Left lung (tissue), 4 donors: ENCODE measurements at regions not wholly inside any gene's neighbourhood (a gene's known extent, or its start where the extent isn't known, plus 50 kb on each side); places are given as distances from the start of the nearest gene placed in this dataset.
A peak's percentile ranks its signal among the peaks of the same experiment; 100 is the strongest.

ENCODE experiments used
- ATAC-seq: fragments of 200-7000 bp; cut with Tn5 transposase; one replicate; pipeline ENCODE4 v1.9.1; 2020; ENCODE audit warnings: moderate library complexity
- DNase-seq, 4 donors: peaks; one replicate each; pipeline ENCODE4 v3.0.0-alpha.2; 2013 to 2020
- H3K27ac ChIP-seq, 2 donors: fragments of 200-600 bp; sonication (generic) in 1 of 2; one replicate each; pipeline versions ENCODE4 v1.5.0 to v1.8.0; 2020 to 2021
- H3K27me3 ChIP-seq, 2 donors: fragments of 200-600 bp; sonication (generic) in 1 of 2; one replicate each; pipeline versions ENCODE4 v1.5.0 to v1.8.0; 2020 to 2021
- H3K36me3 ChIP-seq, 2 donors: fragments of 200-600 bp; sonication (generic) in 1 of 2; one replicate each; pipeline versions ENCODE4 v1.5.0 to v1.8.0; 2020 to 2021
- H3K4me1 ChIP-seq, 2 donors: fragments of 200-600 bp; one replicate each; pipeline ENCODE4 v1.8.0; 2021
- H3K4me3 ChIP-seq, 2 donors: fragments of 200-600 bp; sonication (generic) in 1 of 2; one replicate each; pipeline versions ENCODE4 v1.5.0 to v1.8.0; 2020 to 2021; ENCODE audit warnings: mild to moderate bottlenecking in 1 of 2
- H3K9me3 ChIP-seq, 2 donors: fragments of 200-600 bp; sonication (generic) in 1 of 2; one replicate each; pipeline versions ENCODE4 v1.5.0 to v1.8.0; 2020 to 2021
- intact Hi-C, 2 donors: fragments of 100-400 bp; cut with DNase I; formaldehyde crosslinking; loops; one replicate each; pipeline versions ENCODE4 v1.11.2 to v1.14.2; 2022
- TF ChIP-seq, protein P1 (sequence below), 2 donors: fragments of 200-600 bp; sonication (generic) in 1 of 2; IDR thresholded peaks; one replicate each; pipeline versions ENCODE4 v1.5.0 to v1.8.0; 2021; ENCODE audit warnings: antibody characterized with exemption in 2 of 2
- donor health status: DM: no; HTN: yes; CAD: no.
- donor health status: DM: no; HTN: no; CAD: no.

DNA sequence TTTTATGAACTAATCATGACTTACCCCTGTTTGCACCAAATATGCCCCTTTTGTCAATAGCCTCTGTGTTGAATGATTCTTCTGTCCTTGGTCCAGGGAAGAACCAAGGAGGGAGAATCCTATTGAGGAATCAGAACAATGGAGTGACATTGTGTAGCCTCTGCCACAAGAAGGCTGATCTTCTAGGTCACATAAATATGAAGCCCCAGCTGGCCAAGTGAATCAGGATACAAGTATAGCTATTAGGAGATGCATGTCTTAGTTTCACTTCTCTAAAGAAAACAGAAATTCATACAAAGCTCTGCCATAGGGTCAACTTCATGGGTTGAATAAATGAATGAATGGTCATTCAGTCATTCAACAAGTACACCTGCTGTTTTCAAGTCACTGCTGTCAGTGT lies 118.2 kb upstream of the BLID start:
- H3K4me1 ChIP-seq, result peaks cover 8% of the 10 kb centered on the region in 2 donors
- no peaks in the 10 kb centered on the region for H3K9me3 ChIP-seq
- H3K4me3 ChIP-seq, result no peak overlapping the region
- H3K27me3 ChIP-seq, result no peaks in the 10 kb centered on the region
- ATAC-seq, result no peak
- no peak for DNase-seq
- intact Hi-C loops, result no loop called here
- no peaks in the 10 kb centered on the region for H3K36me3 ChIP-seq
- no peak overlapping the region for H3K27ac ChIP-seq
- TF ChIP-seq, protein P1, sequence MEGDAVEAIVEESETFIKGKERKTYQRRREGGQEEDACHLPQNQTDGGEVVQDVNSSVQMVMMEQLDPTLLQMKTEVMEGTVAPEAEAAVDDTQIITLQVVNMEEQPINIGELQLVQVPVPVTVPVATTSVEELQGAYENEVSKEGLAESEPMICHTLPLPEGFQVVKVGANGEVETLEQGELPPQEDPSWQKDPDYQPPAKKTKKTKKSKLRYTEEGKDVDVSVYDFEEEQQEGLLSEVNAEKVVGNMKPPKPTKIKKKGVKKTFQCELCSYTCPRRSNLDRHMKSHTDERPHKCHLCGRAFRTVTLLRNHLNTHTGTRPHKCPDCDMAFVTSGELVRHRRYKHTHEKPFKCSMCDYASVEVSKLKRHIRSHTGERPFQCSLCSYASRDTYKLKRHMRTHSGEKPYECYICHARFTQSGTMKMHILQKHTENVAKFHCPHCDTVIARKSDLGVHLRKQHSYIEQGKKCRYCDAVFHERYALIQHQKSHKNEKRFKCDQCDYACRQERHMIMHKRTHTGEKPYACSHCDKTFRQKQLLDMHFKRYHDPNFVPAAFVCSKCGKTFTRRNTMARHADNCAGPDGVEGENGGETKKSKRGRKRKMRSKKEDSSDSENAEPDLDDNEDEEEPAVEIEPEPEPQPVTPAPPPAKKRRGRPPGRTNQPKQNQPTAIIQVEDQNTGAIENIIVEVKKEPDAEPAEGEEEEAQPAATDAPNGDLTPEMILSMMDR (IDR thresholded peaks at IDR 0.05), result no peak

DNA sequence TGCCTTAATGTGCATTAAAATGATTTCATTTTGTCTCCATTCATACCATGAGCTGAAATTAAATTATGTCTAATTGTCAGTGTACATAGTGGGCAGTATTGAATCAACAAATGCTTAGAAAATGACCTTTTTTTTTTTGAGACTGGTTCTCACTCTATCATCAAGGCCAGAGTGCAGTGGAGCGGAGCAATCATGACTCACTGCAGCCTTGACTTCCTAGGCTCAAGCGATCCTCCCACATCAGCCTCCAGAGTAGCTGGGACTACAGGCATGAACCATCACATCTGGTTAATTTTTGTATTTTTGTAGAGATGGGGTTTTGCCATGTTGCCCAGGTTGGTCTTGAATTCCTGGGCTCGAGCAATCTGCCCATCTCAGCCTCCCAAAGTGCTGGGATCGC lies 117.0 kb upstream of the BLID start:
- Histone ChIP-seq H3K36me3 (no peaks in the 10 kb centered on the region), H3K4me1 (peaks cover 9 to 11% of the 10 kb centered on the region in 2 donors), H3K27me3 (no peaks in the 10 kb centered on the region), H3K27ac (no peak overlapping the region), H3K9me3 (no peaks in the 10 kb centered on the region), H3K4me3 (no peak overlapping the region)
- TF ChIP-seq, protein P1 (IDR thresholded peaks at IDR 0.05), result no peak
- no peak for DNase-seq
- no peak for ATAC-seq
- intact Hi-C loops, result no loop called here

DNA sequence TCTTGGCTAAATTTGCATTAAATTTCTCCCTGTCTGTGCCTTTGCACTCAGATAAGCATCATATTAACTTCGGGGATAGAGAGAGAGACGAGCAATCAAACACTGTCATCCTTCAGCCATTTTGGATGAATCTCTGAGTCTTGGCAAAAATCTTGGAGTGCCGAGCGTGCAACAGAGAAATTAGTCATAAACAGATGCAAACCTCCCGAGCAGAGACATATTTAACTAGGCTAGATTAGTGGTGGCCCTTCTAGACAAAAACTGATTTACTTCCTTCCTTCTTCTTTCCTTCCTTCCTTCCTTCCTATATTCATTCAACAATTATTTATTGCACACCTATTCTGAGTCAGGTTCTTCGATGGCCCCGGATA lies 114.4 kb upstream of the BLID start:
- no peak overlapping the region for H3K27ac ChIP-seq
- H3K4me3 ChIP-seq, result no peak overlapping the region
- DNase-seq (no peak), ATAC-seq (no peak)
- H3K4me1 ChIP-seq, result peaks cover 6 to 11% of the 10 kb centered on the region in 2 donors
- H3K36me3 ChIP-seq, result no peaks in the 10 kb centered on the region
- TF ChIP-seq, protein P1 (IDR thresholded peaks at IDR 0.05), result no peak
- no peaks in the 10 kb centered on the region for H3K27me3 ChIP-seq
- H3K9me3 ChIP-seq, result no peaks in the 10 kb centered on the region
- intact Hi-C loops, result no loop called here

DNA sequence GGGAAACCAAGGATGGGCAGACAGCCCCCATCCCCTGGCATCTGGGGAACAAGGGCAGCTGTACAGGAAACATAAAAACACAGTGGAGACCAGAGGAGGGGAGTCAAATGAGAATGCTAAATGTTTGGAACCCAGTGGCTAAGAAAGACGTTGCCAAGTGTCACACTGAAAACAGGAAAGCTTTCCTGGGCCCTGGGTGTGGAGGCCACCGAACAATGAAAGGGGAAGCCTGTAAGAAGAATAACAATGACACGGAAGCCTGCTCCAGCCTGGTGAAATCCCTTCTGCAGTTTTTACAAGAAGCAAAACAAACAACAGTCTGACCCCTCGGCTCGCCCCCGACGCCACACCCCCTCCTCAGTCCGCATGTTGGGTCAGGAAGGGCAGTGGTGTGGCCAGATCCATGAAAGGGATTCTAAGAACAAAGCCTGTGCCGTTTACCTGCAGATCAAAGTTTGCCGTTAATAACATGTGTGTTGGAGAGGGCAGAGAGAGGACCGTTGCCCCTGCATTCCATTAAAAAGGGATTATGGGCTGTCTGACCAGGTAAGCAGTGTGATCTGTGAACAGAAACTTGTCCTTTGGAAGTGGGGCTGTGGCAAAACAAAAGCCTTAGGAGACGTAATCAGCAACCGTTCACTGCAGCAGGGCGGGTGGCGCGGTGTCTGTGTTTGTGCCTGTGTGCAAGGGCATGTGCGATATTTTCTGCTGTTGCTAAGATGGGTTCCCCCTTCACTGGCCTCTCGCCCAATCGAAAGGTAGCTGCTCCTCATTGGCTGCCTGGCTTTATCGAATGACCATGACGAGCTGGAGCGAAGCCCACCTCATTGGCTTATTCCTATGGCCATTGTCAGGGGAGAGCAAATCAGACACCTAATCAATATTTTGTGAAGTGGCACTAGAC lies 113.7 kb upstream of the BLID start:
- no peak overlapping the region for H3K27ac ChIP-seq
- peaks cover 6 to 11% of the 10 kb centered on the region in 2 donors for H3K4me1 ChIP-seq
- intact Hi-C loops, result no loop called here
- H3K27me3 ChIP-seq, result no peaks in the 10 kb centered on the region
- H3K4me3 ChIP-seq, result no peak overlapping the region
- no peaks in the 10 kb centered on the region for H3K9me3 ChIP-seq
- H3K36me3 ChIP-seq, result no peaks in the 10 kb centered on the region
- peak; percentile 12 for ATAC-seq
- TF ChIP-seq, protein P1 (IDR thresholded peaks at IDR 0.05), result no peak
- DNase-seq, result peak in 2 of 4 donors; percentile 24 to 63

DNA sequence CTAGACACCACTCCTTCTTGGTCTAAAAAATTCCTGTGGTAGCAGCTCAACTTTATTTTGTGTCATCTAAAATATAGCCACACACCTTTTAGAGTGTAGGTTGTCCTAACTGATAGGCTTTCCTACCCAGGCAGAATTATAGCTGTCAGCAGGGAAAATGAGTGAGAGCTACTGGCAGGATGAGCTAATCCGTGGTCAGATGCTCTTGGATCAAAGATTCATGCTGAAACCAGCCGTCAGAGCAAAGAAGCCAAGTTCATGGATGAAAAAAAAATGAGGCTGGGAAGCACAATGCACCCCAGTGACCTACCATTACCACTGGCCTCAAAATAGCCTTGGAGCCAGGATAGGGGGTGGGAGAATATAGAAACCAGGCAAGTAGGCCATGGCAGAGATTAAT lies 113.1 kb upstream of the BLID start:
- no peak overlapping the region for H3K27ac ChIP-seq
- intact Hi-C loops, result no loop called here
- no peaks in the 10 kb centered on the region for H3K36me3 ChIP-seq

More for the DNA sequence above, 113.1 kb upstream of the BLID start:
- Histone ChIP-seq H3K9me3 (no peaks in the 10 kb centered on the region), H3K4me1 (peaks cover 6 to 11% of the 10 kb centered on the region in 2 donors), H3K4me3 (no peak overlapping the region), H3K27me3 (no peaks in the 10 kb centered on the region)
- DNase-seq, result no peak
- ATAC-seq, result peak; percentile 13
- TF ChIP-seq, protein P1 (IDR thresholded peaks at IDR 0.05), result no peak
